ENCODE measurements at regions not wholly inside any gene's neighbourhood (a gene's known extent, or its start where the extent isn't known, plus 50 kb on each side); places are given as distances from the start of the nearest gene placed in this dataset.

DNA sequence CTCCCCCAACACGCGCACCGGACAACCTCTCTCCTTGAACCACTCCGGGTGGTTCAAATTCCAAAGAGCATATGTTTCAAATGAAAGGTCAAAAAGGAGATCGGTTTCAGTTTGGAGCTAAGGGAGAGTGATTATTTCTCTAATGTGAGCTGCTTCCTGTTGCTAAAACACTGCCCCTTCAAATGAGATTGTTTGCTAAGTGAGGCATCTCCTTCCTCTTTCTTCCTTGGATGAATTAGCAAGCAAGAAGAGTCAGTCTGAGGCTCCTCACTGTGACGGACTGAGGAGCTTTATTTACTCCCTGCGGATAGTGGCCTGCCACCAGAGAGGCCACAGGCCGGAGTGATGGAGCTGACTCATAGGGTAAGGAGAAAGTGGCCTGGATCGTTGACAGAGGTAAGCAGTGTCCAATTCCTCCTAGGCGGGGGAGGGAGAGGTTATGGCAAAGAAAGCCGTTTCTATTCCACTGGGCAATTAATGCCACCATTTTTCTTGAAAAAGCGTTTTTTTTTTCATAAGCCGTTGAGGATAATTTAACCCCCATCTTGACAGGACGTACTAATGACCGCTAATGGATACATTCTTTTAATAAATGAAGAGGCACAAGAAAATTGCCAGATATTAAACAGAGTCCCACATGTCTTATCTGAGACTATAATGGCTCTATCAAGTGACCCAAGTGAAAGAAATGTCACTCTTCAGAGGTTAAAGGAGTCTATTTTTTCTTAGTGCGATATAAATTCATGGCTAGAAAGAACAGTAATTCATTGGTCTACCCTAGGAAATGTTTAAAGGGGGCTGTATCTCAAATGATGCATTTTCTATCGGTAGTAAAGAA, 167.0 kb upstream of the ANKRD28 start:
- Histone ChIP-seq H3K4me1 (peaks cover 0 to 4% (median 0%) of the 10 kb centered on the region in 4 donors), H3K27ac (no peak overlapping the region), H3K36me3 (no peaks in the 10 kb centered on the region), H3K27me3 (no peaks in the 10 kb centered on the region), H3K4me3 (no peak overlapping the region), H3K9me3 (no peaks in the 10 kb centered on the region)
- 71 to 73% methylated on average over 11 to 17 of the region's 17 CpGs for WGBS, 2 donors (ENCODE audit: low coverage in 1 of 2)
- DNase-seq: no peak
- intact Hi-C loops (cut with DNase I; ENCODE audit: low total_unique reads) (no loop called here), in situ Hi-C loops (cut with MboI; ENCODE audit: low pct_ligation_motif_present in 1 of 4, low pct_unique_long_range_greater_than_20kb in 1 of 4, low sequenced_read_pairs in 3 of 4) (no loop called here)
- TF ChIP-seq POLR2AphosphoS5 (IDR thresholded peaks at IDR 0.05) (no peak), EP300 (IDR thresholded peaks at IDR 0.05; ENCODE audit: low read depth) (no peak), POLR2A (IDR thresholded peaks at IDR 0.05) (no peak)
- TF ChIP-seq, protein P1, sequence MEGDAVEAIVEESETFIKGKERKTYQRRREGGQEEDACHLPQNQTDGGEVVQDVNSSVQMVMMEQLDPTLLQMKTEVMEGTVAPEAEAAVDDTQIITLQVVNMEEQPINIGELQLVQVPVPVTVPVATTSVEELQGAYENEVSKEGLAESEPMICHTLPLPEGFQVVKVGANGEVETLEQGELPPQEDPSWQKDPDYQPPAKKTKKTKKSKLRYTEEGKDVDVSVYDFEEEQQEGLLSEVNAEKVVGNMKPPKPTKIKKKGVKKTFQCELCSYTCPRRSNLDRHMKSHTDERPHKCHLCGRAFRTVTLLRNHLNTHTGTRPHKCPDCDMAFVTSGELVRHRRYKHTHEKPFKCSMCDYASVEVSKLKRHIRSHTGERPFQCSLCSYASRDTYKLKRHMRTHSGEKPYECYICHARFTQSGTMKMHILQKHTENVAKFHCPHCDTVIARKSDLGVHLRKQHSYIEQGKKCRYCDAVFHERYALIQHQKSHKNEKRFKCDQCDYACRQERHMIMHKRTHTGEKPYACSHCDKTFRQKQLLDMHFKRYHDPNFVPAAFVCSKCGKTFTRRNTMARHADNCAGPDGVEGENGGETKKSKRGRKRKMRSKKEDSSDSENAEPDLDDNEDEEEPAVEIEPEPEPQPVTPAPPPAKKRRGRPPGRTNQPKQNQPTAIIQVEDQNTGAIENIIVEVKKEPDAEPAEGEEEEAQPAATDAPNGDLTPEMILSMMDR (IDR thresholded peaks at IDR 0.05): no peak

DNA sequence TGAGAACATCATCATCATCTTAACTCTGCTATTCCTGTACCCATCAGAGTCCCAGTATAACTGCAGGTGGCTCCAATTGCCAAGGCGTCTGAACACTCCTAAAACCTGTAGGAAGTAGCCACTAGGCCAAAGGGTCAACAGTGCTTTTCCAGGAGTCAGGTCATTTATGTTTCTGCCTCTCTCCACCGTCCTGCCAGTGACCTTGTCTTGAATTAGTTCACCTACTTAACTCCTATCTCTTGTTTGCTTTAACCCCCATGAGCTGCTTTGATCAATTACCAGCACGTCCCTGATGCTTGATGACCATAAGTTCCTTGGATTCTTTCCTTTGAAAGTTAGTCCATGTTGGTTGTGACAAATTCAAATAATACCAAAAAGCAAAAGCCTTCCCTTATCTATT, 169.8 kb upstream of the ANKRD28 start:
- intact Hi-C loops (cut with DNase I; ENCODE audit: low total_unique reads) (no loop called here), in situ Hi-C loops (cut with MboI; ENCODE audit: low pct_ligation_motif_present in 1 of 4, low pct_unique_long_range_greater_than_20kb in 1 of 4, low sequenced_read_pairs in 3 of 4) (no loop called here)
- no peaks in the 10 kb centered on the region for H3K9me3 ChIP-seq
- H3K36me3 ChIP-seq: no peaks in the 10 kb centered on the region
- WGBS, 2 donors (ENCODE audit: low coverage in 1 of 2): 34 to 89% methylated on average over 1 to 3 of the region's 3 CpGs
- no peak overlapping the region for H3K27ac ChIP-seq
- no peak overlapping the region for H3K4me3 ChIP-seq
- TF ChIP-seq POLR2AphosphoS5 (IDR thresholded peaks at IDR 0.05) (no peak), POLR2A (IDR thresholded peaks at IDR 0.05) (no peak), EP300 (IDR thresholded peaks at IDR 0.05; ENCODE audit: low read depth) (no peak)
- TF ChIP-seq, protein P1 (IDR thresholded peaks at IDR 0.05): no peak
- DNase-seq: no peak
- peaks cover 0 to 4% (median 0%) of the 10 kb centered on the region in 4 donors for H3K4me1 ChIP-seq
- H3K27me3 ChIP-seq: no peaks in the 10 kb centered on the region

DNA sequence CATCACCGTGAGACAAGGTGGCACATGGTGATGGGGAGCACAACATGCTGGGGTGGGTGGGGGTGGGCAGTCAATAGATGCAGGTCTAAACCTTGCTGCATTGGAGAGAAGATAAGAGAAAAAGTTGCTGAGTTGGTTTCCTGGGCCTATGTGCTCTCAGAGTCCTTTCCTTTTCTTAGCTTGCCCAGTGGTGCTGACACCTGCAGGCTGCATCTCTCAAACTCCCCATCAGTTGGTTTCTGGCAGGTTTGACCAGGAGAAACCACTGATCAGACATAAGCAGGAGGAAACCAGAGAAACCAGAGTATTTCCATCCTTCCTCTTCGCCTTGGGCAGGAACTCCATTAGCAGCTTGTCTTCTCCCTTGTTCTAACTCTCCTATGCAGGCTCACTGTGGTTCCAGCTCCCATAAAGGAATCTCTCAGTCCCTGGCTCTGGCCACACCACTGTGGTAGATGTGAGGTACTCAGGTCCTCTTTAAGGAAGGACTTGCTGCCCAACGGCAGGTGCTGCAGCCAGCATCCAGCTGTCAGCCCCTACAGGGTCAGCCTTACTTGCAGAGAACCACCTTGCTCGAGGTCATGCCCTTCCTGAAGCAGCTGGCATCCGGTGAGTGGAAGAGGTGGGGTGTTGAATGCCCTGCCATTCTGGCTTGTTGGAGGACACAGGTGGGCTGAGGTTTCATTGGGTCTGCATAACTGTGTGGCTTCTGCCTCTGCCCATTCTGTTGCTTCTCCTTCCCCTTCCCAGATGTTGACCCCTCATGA, 172.3 kb upstream of the ANKRD28 start:
- in situ Hi-C loops (cut with MboI; ENCODE audit: low pct_ligation_motif_present in 1 of 4, low pct_unique_long_range_greater_than_20kb in 1 of 4, low sequenced_read_pairs in 3 of 4) (no loop called here), intact Hi-C loops (cut with DNase I; ENCODE audit: low total_unique reads) (no loop called here)
- H3K9me3 ChIP-seq: no peaks in the 10 kb centered on the region
- 82 to 100% methylated on average over 1 to 5 of the region's 5 CpGs for WGBS, 2 donors (ENCODE audit: low coverage in 1 of 2)
- no peak overlapping the region for H3K4me3 ChIP-seq
- no peaks in the 10 kb centered on the region for H3K4me1 ChIP-seq
- TF ChIP-seq, protein P1 (IDR thresholded peaks at IDR 0.05): no peak
- no peak for TF ChIP-seq EP300 (IDR thresholded peaks at IDR 0.05; ENCODE audit: low read depth)
- TF ChIP-seq POLR2AphosphoS5 (IDR thresholded peaks at IDR 0.05): no peak
- no peak for TF ChIP-seq POLR2A (IDR thresholded peaks at IDR 0.05)
- DNase-seq: no peak
- H3K27ac ChIP-seq: no peak overlapping the region
- H3K36me3 ChIP-seq: no peaks in the 10 kb centered on the region
- no peaks in the 10 kb centered on the region for H3K27me3 ChIP-seq

DNA sequence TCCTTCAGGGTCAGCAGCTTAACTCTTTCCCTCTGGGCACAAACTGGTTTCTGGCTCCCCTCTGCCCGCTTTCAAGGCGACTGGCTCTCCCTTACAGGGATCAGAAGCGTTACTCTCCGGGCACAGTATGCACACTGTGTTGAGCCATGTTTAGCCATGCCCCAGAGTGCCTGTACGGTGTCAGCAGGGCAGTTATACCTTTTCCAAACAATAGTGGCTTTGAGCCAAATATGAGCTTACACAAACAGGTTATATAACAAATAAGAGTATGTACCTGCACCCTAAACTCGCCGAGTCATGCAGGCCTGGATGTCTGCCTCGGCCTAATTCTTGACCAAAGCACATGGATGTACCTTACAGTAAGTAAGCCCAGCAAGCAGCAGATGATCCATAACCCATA, 175.6 kb upstream of the ANKRD28 start:
- H3K27me3 ChIP-seq: no peaks in the 10 kb centered on the region
- no peaks in the 10 kb centered on the region for H3K4me1 ChIP-seq
- no peak for TF ChIP-seq POLR2A (IDR thresholded peaks at IDR 0.05)
- TF ChIP-seq EP300 (IDR thresholded peaks at IDR 0.05; ENCODE audit: low read depth): no peak
- TF ChIP-seq, protein P1 (IDR thresholded peaks at IDR 0.05): no peak
- TF ChIP-seq POLR2AphosphoS5 (IDR thresholded peaks at IDR 0.05): no peak
- no peaks in the 10 kb centered on the region for H3K9me3 ChIP-seq
- 93 to 100% methylated on average over 4 to 8 of the region's 8 CpGs for WGBS, 2 donors (ENCODE audit: low coverage in 1 of 2)
- H3K36me3 ChIP-seq: no peaks in the 10 kb centered on the region
- H3K4me3 ChIP-seq: no peak overlapping the region
- DNase-seq: no peak
- H3K27ac ChIP-seq: no peak overlapping the region
- intact Hi-C loops (cut with DNase I; ENCODE audit: low total_unique reads): no loop called here
- in situ Hi-C loops (cut with MboI; ENCODE audit: low pct_ligation_motif_present in 1 of 4, low pct_unique_long_range_greater_than_20kb in 1 of 4, low sequenced_read_pairs in 3 of 4): no loop called here

Measured in transverse colon (tissue), 4 donors.